Endothelial cell of umbilical vein (primary cell): ENCODE measurements at regions not wholly inside any gene's neighbourhood (a gene's known extent, or its start where the extent isn't known, plus 50 kb on each side); places are given as distances from the start of the nearest gene placed in this dataset.

Experiments
- BruUV-seq: library from RNA; stranded (reverse); fragments of 400-500 nt; replicated peaks from 2 replicates; lab custom pipeline; 2021; lab: Mats Ljungman, UMichigan
- CTCF ChIA-PET: fragments of 300-600, 350-600 bp; sonication (Branson Sonifier 250); formaldehyde crosslinking; loops from one replicate; lab custom pipeline; 2021; ENCODE audit warnings: antibody characterized with exemption, inconsistent platforms; lab: Charles Lee
- POLR2A ChIA-PET: fragments of 300-600, 350-600 bp; sonication (Branson Sonifier 250); formaldehyde crosslinking; loops from one replicate; lab custom pipeline; 2021; ENCODE audit warnings: antibody characterized with exemption, inconsistent platforms; lab: Charles Lee
- DNase-seq: peaks from one replicate; pipeline ENCODE4 v3.0.0-alpha.2; 2011; ENCODE audit warnings: low read depth, low spot score
- FAIRE-seq: peaks from 2 replicates; lab custom pipeline; 2011; peaks lifted over from hg19 to GRCh38; lab: Jason Lieb, UNC
- H2AFZ ChIP-seq: 2 replicates; pipeline ENCODE4 v1.6.0; 2012; ENCODE audit warnings: low read depth, low read length, control low read depth, inconsistent platforms
- H3K27ac ChIP-seq: 2 replicates; pipeline ENCODE4 v1.5.1; 2011; ENCODE audit warnings: low read depth, mild to moderate bottlenecking, control low read depth, low read length, moderate library complexity; ENCODE audit not compliant: insufficient read depth
- H3K27me3 ChIP-seq, 2 experiments: 2 replicates each; pipeline versions ENCODE4 v1.6.0 to v1.6.1; 2011; ENCODE audit warnings: low read length in 2 of 2, mixed read lengths in 1 of 2; ENCODE audit not compliant: control insufficient read depth in 2 of 2, insufficient read depth in 2 of 2
- H3K36me3 ChIP-seq, 2 experiments: 2 replicates in 1 of 2; 3 replicates in 1 of 2; pipeline ENCODE4 v1.5.1; 2011; ENCODE audit warnings: low read length in 2 of 2, mild to moderate bottlenecking in 1 of 2, moderate library complexity in 1 of 2; ENCODE audit not compliant: control insufficient read depth in 2 of 2, insufficient read depth in 2 of 2; ENCODE audit errors: extremely low read depth in 1 of 2
- H3K4me1 ChIP-seq: 3 replicates; pipeline ENCODE4 v1.5.1; 2011; ENCODE audit warnings: mild to moderate bottlenecking, low read length; ENCODE audit not compliant: control insufficient read depth, insufficient read depth; ENCODE audit errors: extremely low read depth
- H3K4me2 ChIP-seq: 2 replicates; pipeline ENCODE4 v1.6.1; 2011; ENCODE audit warnings: low read length, control low read depth, mixed read lengths; ENCODE audit not compliant: insufficient read depth
- H3K4me3 ChIP-seq, 3 experiments: fragments of 200-600 bp in 1 of 3; sonication (generic), shearing (Covaris generic) in 1 of 3; replicated peaks in 1 of 3; 2 replicates each; pipeline ENCODE4 v1.5.1; 2011 to 2016; ENCODE audit warnings: control low read depth in 3 of 3, low read length in 3 of 3, mild to moderate bottlenecking in 2 of 3, inconsistent platforms in 1 of 3, low read depth in 1 of 3, moderate library complexity in 1 of 3; ENCODE audit not compliant: insufficient read depth in 1 of 3
- H3K79me2 ChIP-seq: 2 replicates; pipeline ENCODE4 v1.6.0; 2012; ENCODE audit warnings: low read length, inconsistent platforms; ENCODE audit not compliant: control insufficient read depth, insufficient read depth
- H3K9ac ChIP-seq: replicated peaks from 2 replicates; pipeline ENCODE3; 2011; ENCODE audit warnings: low read length, control low read depth; ENCODE audit not compliant: insufficient read depth; ENCODE audit errors: extremely low read depth
- H3K9me1 ChIP-seq: replicated peaks from 3 replicates; pipeline ENCODE4 v1.6.0; 2011; ENCODE audit warnings: mild to moderate bottlenecking, low read length; ENCODE audit not compliant: control insufficient read depth, insufficient read depth; ENCODE audit errors: extremely low read depth
- H3K9me3 ChIP-seq: replicated peaks from 2 replicates; pipeline ENCODE4 v1.5.1; 2012; ENCODE audit warnings: low read length, inconsistent platforms; ENCODE audit not compliant: control insufficient read depth, insufficient read depth
- H4K20me1 ChIP-seq: replicated peaks from 2 replicates; pipeline ENCODE3; 2011; ENCODE audit warnings: mild to moderate bottlenecking, low read length; ENCODE audit not compliant: control insufficient read depth, insufficient read depth; ENCODE audit errors: extremely low read depth
- CTCF ChIP-seq, 2 donors: IDR thresholded peaks; 1 replicate in 1 of 2; 2 replicates in 1 of 2; pipeline ENCODE4 v1.5.1; 2011; ENCODE audit warnings: low read length in 2 of 2, mild to moderate bottlenecking in 2 of 2, moderate library complexity in 2 of 2, control low read depth in 1 of 2, inconsistent platforms in 1 of 2, low read depth in 1 of 2; ENCODE audit not compliant: insufficient read depth in 1 of 2; ENCODE audit errors: extremely low read depth in 1 of 2
- EZH2 ChIP-seq: IDR thresholded peaks from 2 replicates; pipeline ENCODE4 v1.6.1; 2012; ENCODE audit warnings: borderline replicate concordance, low read depth, mild to moderate bottlenecking, moderate library complexity, low read length, inconsistent platforms; ENCODE audit not compliant: severe bottlenecking
- FOS ChIP-seq: IDR thresholded peaks from 2 replicates; pipeline ENCODE4 v1.6.1; 2011; ENCODE audit warnings: mild to moderate bottlenecking, low read length, moderate library complexity, borderline replicate concordance; ENCODE audit not compliant: insufficient read depth
- GATA2 ChIP-seq: IDR thresholded peaks from 2 replicates; pipeline ENCODE4 v1.7.0; 2011; ENCODE audit warnings: low read depth, mild to moderate bottlenecking, moderate library complexity, mixed read lengths, low read length; ENCODE audit not compliant: insufficient read length, insufficient read depth
- JUN ChIP-seq: IDR thresholded peaks from 2 replicates; pipeline ENCODE4 v1.6.1; 2011; ENCODE audit warnings: borderline replicate concordance, low read depth; ENCODE audit not compliant: insufficient read length, insufficient read depth
- MAX ChIP-seq: IDR thresholded peaks from 2 replicates; pipeline ENCODE4 v1.6.1; 2011; ENCODE audit not compliant: insufficient read depth, insufficient read length
- MYC ChIP-seq: IDR thresholded peaks from one replicate; pipeline ENCODE4 v1.6.1; 2011; ENCODE audit warnings: mild to moderate bottlenecking, low read depth, low read length
- POLR2A ChIP-seq: IDR thresholded peaks from 2 replicates; pipeline ENCODE4 v1.6.1; 2012; ENCODE audit warnings: low read depth, mild to moderate bottlenecking, control low read depth, low read length
- POLR2AphosphoS5 ChIP-seq: IDR thresholded peaks from 2 replicates; pipeline ENCODE4 v1.6.1; 2012; ENCODE audit warnings: low read depth, mild to moderate bottlenecking, control low read depth, low read length, moderate library complexity; ENCODE audit not compliant: insufficient read depth
- dilution Hi-C: fragments of 300-500 bp; cut with MboI; formaldehyde crosslinking; loops from one replicate; pipeline ENCODE4 v1.15.0; 2019; ENCODE audit warnings: low sequenced_read_pairs; ENCODE audit not compliant: extremely low pct_ligation_motif_present
- intact Hi-C: fragments of 100-400 bp; cut with micrococcal nuclease; formaldehyde crosslinking; loops from one replicate; pipeline ENCODE4 v1.10.0; 2022

GRCh38 chr13:89763005-89763404, 1584.5 kb upstream of the MIR17HG start:
- H3K9me3 ChIP-seq, result no peaks in the 10 kb centered on the region
- H3K4me1 ChIP-seq, result peaks cover 12% of the 10 kb centered on the region
- ChIA-PET POLR2A (no interaction called here), CTCF (no interaction called here)
- H4K20me1 ChIP-seq, result no peaks in the 10 kb centered on the region
- BruUV-seq, result no TSS peak
- no peaks in the 10 kb centered on the region for H3K79me2 ChIP-seq
- H2AFZ ChIP-seq, result no peak overlapping the region
- H3K9me1 ChIP-seq, result no peaks in the 10 kb centered on the region
- FAIRE-seq (no peak), DNase-seq (peak; percentile 44)
- dilution Hi-C loops, result no loop called here
- intact Hi-C loops, result no loop called here
- H3K9ac ChIP-seq, result no peak overlapping the region
- no peaks in the 10 kb centered on the region for H3K27me3 ChIP-seq
- no peak overlapping the region for H3K27ac ChIP-seq
- H3K4me2 ChIP-seq, result peak overlapping the region; percentile 25
- H3K36me3 ChIP-seq, result no peaks in the 10 kb centered on the region
- TF ChIP-seq FOS (peak; percentile 4), POLR2A (no peak), MYC (no peak)
- no peak overlapping the region for H3K4me3 ChIP-seq

GRCh38 chr13:89783221-89783755, 1564.2 kb upstream of the MIR17HG start:
- Histone ChIP-seq H4K20me1 (no peaks in the 10 kb centered on the region), H3K9me1 (no peaks in the 10 kb centered on the region), H3K36me3 (no peaks in the 10 kb centered on the region), H3K79me2 (no peaks in the 10 kb centered on the region), H3K4me1 (no peaks in the 10 kb centered on the region), H3K4me3 (no peak overlapping the region), H2AFZ (no peak overlapping the region), H3K9me3 (no peaks in the 10 kb centered on the region), H3K4me2 (no peak overlapping the region), H3K27ac (no peak overlapping the region), H3K27me3 (no peaks in the 10 kb centered on the region), H3K9ac (no peak overlapping the region)
- dilution Hi-C loops (no loop called here), intact Hi-C loops (no loop called here)
- no TSS peak for BruUV-seq
- TF ChIP-seq CTCF (IDR thresholded peaks at IDR 0.05; ENCODE audit: extremely low read depth in 1 of 2, insufficient read depth in 1 of 2, low read depth in 1 of 2, low read length in 2 of 2) (no peak), MAX (no peak), GATA2 (no peak), POLR2A (no peak), POLR2AphosphoS5 (no peak), MYC (no peak), JUN (no peak), FOS (no peak), EZH2 (no peak)
- no peak for DNase-seq
- ChIA-PET POLR2A (no interaction called here), CTCF (no interaction called here)
- no peak for FAIRE-seq
